ENCODE measurements at regions not wholly inside any gene's neighbourhood (a gene's known extent, or its start where the extent isn't known, plus 50 kb on each side); places are given as distances from the start of the nearest gene placed in this dataset.

- TF ChIP-seq CHD7 (IDR thresholded peaks at IDR 0.05; ENCODE audit: insufficient replicate concordance, low read length) (no peak), JUND (IDR thresholded peaks at IDR 0.05; ENCODE audit: low read length) (no peak), CHD2 (IDR thresholded peaks at IDR 0.05; ENCODE audit: low read length) (no peak), CREB1 (IDR thresholded peaks at IDR 0.05) (no peak; the same call in 1 of the 2 replicates), BRCA1 (IDR thresholded peaks at IDR 0.05; ENCODE audit: low read depth, low read length) (no peak), CEBPB (IDR thresholded peaks at IDR 0.05; ENCODE audit: low read depth, low read length) (no peak), PHF8 (conservative IDR thresholded peaks at IDR 0.05; ENCODE audit: low read depth, low read length) (no peak), BACH1 (IDR thresholded peaks at IDR 0.05; ENCODE audit: low read length) (peak; percentile 59; the same call in 1 of the 2 replicates), YY1 (IDR thresholded peaks at IDR 0.05; ENCODE audit: low read depth, low read length) (0 out of 2 replicates have a peak, but pooled peaks have one; percentile 43)
- TF ChIP-seq, protein P1, sequence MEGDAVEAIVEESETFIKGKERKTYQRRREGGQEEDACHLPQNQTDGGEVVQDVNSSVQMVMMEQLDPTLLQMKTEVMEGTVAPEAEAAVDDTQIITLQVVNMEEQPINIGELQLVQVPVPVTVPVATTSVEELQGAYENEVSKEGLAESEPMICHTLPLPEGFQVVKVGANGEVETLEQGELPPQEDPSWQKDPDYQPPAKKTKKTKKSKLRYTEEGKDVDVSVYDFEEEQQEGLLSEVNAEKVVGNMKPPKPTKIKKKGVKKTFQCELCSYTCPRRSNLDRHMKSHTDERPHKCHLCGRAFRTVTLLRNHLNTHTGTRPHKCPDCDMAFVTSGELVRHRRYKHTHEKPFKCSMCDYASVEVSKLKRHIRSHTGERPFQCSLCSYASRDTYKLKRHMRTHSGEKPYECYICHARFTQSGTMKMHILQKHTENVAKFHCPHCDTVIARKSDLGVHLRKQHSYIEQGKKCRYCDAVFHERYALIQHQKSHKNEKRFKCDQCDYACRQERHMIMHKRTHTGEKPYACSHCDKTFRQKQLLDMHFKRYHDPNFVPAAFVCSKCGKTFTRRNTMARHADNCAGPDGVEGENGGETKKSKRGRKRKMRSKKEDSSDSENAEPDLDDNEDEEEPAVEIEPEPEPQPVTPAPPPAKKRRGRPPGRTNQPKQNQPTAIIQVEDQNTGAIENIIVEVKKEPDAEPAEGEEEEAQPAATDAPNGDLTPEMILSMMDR (IDR thresholded peaks at IDR 0.05; ENCODE audit: control extremely low read depth in 1 of 3, insufficient read depth in 1 of 3, low read depth in 1 of 3, low read length in 3 of 3), result peak; percentile 60 to 96 (median 94)
These were observed 315.5 kb upstream of the C9orf72 start (continued) for GRCh38 chr9:27888661-27889295.
